ENCODE measurements at regions not wholly inside any gene's neighbourhood (a gene's known extent, or its start where the extent isn't known, plus 50 kb on each side); places are given as distances from the start of the nearest gene placed in this dataset.

DNA sequence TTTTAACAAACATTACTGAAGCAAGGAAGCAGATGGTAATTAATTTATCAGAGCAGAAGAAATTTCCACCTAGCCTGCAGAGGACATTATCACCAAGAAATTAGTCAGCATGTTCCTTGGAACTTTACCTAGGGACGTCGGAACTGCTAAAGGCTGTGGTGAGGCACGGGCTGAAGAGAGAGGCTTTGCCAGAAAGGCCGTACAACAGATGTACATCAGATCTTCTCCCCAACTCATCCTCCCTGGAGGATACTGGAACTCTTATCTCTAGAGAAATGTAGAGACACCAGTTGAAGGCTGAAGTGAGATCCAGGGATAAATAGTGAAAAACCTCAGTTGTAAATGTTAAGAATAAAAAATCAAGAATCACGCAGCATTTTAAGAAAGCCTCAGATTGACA lies 257.1 kb downstream of the SAMD5 start:
- DNase-seq: no peak

DNA sequence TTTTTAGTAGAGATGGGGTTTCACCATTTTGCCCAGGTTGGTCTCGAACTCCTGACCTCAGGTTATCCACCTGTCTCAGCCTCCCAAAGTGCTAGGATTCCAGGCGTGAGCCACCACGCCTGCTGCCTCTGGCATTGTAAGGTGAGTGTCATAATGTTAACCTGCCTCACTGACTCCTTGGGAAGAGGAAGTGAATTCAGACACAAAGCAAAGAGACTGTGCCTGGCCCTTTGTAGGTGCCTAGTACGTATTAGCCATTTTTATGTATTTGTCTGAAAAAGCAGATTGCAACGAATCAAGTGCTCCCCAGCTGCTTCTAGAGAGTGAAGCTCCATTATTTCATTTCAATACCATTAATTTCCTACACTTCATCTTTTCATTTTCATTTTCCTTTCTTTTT lies 260.5 kb downstream of the SAMD5 start:
- no peak for DNase-seq

DNA sequence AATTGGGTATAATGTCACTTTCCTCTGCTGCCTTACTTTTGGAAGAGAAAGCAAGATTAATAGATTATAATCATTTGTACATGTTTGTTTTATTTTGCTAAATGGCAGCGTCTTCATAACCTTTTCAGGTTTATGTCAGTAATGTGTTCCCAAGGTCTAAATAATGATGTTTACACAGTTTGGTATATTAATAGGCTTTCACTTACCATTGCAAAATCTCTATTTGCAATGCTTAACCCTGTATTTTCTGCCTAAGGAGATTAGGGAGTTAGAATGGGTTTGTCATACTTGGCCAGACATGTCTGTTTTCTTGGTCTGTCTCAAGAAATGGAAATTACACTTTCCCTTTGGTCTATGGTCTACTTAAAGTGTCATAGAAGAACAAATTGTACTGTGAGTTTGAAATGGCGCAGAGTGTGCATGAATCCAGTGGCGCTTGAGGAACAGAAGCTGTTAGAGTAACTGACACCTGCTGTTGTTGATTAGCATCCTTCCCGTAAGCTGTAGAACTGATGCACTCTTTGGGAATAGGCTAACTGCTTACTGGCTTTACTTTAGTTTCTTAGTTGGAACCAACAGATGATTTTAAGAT lies 261.1 kb downstream of the SAMD5 start:
- DNase-seq: no peak

DNA sequence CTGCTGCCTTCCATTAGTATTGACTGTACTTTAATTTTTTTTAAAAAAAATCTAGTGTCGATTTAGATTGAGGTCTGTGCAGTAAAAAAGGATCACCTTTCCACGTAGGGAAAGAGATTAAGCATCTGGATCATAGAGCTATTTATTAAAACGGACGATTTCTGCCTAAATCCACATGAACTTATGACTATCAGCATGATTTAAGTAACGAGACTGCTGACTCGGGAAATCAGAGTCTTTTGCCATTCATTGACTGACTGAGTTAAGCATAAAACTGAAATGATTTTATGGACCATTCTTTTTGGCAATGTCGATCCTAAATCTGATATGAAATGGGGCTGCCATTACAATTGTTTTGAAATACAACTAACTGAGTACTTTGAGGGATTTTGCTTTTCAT lies 261.7 kb downstream of the SAMD5 start:
- no peak for DNase-seq

DNA sequence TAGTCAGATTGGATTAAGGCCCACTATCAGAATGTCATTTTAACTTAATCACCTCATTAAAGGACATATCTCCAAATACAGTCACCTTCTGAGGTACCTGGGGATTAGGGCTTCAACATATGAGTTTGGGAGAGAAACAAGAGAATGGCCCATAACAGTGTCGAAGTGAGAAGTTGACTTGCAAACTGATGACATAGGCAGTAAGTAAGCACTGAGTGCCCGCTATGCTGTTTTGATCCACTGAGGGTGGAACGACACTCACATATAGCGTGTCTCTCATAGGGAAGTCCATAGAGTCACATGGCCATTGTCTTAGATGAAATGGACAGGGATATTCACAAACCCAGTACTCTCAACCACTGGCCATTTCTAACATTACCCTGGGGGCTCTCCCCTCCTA lies 264.2 kb downstream of the SAMD5 start:
- DNase-seq: no peak

DNA sequence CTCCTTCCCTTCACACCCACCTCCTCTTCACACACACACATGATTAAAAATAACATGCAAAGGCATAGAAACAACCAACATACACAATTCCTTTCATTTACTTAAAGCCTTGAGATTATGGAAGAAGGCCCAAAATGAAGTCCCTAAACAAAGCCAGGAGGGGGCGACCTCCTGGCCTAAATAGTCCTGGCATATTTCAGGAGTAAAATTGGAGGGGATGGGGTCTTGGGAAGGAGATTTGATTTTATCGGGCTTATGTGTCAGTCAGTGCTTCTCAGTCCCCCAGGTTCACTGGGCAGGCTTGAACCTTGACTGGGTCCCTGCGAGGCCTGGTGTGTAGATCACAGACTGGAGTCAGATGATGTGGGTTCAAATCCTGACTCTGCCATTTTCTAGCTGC lies 266.4 kb downstream of the SAMD5 start:
- DNase-seq: no peak

DNA sequence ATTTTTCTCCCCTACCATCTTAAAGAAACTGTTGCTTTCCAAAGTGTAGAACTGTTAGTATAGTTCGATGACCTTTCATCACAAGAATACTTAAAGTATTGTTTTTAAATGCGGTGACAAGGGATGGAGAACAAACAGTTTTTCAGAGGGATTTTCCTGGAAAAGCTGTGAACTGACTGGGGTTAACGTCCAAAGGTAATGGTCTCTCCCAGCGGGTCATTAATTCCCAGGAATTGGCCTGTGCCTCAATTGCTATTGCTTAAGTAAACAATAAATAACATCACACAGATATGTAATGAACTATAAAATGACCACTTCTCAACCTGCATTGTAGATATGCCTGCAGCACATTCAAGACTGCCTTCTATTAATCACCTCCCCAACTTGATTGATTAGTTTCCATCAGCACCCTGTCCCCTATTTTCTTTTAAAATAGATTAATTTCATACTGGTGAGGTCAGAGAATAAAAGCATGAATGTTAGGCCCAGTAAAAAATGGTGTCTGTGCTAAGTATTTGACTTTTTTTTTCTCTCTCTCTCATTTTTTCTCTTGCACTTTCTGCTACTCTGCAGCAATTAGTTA lies 268.2 kb downstream of the SAMD5 start:
- DNase-seq: no peak

DNA sequence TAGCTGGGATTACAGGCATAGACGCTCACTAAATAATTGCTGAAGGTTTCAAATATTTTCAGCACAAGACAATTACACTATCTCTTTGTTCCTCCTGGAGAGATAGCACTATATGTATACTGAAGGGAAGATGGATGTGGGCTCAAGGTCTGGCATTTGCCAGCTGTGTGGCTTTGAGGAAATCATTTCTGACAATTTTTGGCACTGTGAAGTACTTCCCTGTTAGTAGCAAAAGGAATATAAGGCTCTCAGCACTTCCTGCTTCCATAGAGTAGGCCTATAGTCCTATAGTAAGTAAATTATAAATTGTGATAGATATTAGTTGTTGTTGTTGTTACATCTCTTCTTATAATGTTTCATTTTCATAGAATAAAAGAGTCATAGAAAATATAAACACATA lies 271.1 kb downstream of the SAMD5 start:
- DNase-seq: no peak

DNA sequence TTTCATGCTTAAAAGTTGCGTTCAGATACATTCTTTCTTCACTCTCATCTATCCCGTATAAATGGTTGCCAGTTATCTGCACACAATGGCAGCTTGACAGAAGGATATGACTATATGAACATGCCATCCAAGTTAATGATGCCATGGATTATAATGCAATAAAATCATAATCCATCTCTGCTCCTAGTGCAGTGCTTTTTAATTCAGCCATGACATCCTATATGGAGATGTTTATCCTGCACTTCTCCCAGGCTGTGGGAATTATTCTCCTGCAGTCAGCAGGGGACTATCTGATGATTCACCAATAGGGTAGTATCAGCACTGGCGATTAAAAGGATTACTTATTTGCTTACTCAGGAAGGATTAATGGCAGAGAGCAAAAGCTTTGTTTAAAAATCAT lies 273.8 kb downstream of the SAMD5 start:
- no peak for DNase-seq

DNA sequence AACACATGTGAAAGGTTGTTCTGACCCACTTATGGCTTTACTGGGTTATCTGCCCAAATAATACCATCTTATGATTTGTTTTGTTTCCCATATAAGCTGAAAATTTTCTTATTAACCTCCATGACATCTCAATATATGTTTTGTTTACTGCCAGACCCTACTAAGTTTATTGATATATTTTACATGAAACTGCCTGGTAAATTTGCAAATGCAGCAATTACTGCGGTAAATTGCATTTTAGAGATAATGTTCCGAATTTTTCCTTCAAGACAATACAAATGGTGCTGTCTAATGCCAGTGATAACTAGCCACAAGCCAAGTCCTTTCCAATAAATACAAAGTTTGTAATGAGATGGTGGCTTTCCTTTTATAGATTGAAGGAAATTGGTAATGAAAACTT lies 275.9 kb downstream of the SAMD5 start:
- no peak for DNase-seq

DNA sequence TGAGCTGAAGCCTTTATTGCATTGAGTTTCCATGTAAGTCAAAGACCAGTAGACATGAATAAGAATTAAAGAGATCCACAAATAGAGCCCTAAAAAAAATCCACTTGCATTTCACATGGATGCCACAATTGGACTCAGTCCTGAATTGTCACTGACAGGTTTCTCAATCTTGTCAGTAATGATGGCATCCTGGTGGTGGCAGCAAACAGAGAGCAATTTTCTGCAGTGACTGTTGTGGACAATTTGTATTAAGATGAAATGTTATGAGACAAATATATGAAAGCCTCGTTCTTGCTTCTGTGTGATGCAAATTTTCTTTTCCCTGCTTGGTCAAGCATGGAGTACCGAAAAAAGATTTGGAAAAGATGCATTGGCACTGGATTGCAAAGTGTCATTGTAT lies 278.9 kb downstream of the SAMD5 start:
- no peak for DNase-seq

DNA sequence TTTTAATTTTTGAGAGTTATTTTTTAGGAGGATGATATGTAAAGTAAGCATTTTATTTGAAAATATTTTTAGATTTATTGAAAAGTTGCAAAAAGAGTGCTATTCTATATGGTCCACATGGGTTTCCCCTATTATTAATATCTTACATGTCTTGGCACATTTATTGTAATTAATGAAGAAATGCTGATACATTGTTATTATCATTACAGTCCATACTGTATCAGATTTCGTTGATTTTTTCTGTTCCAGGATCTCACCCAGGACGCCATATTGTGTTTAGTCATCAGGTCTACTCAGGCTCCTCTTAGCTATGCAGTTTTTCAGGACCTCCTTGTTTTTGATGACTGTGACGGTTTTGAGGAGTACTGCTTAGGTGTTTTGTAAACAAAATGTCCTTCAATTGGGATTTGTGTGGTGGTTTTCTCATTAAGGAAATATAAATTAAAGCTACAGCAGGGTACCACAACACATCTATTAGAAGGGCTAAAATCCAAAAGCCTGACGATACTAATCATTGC lies 281.0 kb downstream of the SAMD5 start:
- DNase-seq: no peak

DNA sequence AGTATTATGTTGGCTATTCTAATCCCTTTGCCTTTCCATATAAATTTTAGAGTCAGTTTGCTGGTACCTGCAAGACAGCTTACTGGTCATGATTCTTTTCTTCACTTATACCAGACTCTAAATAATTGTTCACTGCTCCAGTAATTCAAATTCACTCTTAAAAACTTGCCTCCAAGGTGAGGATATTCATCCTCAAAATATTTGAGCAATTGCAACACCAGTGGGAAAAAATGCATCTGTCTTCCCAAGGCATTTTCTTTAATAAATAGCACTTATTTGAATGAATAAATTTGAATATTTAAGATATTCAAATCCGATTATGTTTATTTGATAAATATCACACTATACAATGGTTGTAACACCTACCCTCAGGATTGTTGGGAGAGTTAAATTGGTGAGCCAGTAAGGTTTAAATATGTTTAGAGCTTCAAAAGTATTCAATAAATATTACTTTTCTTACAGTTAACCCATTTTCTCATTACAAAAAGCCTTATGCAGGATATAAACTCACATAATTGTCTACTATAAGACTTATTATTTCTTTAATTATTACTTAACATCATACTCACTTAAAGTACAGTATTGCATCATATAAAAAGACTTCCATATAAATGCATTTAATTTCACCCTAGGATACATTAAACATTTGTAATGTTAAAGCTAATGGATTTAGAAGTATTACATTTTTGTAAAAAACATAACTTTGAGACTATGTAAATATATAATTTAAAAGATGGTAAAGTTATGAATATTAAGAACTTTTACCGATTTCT lies 285.6 kb downstream of the SAMD5 start:
- DNase-seq: no peak

DNA sequence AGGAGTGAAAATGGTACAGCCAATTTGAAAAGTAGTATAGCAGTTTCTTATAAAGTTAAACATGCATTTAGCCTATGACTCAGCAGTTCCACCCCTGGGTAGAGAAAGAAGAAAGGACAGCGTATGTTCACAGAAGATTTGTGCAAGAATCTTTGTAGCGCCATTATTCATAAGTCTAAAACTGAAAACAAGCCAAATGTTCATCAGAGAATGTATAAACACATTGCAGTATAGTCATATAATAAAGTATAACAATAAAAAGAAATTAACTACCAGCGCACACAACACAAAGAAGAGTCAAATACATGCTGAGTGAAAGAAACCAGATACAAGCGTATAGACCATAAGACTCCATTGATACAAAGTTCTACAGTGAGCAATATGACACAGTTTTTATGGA lies 294.0 kb downstream of the SAMD5 start:
- no peak for DNase-seq

DNA sequence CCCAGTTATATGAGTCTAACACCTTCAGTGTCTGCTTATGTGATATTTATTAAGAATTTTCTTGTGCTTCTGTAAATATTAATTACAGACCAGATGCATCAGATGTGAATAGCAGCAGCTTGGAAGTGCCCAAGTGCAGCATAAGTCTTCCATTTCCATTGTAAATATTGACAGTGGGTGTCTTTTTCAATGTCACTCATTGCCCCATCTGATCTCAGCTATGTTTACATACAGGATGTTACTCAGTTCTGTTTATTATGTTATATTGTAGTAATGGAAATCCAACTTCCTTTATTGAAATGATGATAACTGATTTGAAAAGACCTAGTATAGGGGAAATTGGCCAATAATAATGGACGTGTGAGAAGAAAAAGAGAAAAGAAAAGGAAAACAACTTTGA lies 296.7 kb downstream of the SAMD5 start:
- DNase-seq: no peak

DNA sequence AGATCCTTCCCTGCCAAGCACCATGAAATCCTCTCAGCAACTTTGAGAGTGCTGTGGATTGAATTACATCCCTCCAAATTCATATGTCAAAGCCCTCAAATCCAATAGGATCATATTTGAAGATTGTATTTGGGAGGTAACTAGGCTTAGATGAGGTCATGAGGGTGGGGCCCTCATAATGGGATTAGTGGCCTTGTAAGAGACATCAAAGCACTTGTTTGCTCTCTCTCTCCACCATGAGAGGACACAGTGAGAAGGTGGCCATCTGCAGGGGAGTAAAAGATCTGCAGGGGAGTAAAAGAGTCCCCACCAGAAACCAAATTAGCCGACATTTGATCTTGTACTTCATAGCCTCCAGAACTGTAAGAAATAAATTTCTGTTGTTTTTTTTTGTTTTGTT lies 298.2 kb downstream of the SAMD5 start:
- no peak for DNase-seq

DNA sequence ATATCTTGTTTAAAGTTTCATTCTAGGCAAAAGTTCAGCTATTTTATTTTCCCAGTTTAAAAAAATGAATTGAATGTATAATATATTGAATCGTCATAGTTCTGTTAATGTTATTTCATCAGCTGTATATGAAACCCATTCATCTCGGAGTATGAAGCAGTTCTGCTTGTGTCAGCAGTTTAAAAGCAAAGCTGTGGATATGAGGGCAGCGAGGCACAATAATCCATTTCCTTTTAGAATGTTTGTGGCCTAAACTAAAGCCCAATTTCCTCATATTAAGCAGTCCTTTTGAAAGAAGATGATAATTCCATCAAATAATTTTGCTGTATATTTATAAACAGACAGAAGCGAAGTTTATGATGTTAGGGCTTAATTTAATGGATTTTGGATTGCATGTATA lies 300.1 kb downstream of the SAMD5 start:
- DNase-seq: no peak

DNA sequence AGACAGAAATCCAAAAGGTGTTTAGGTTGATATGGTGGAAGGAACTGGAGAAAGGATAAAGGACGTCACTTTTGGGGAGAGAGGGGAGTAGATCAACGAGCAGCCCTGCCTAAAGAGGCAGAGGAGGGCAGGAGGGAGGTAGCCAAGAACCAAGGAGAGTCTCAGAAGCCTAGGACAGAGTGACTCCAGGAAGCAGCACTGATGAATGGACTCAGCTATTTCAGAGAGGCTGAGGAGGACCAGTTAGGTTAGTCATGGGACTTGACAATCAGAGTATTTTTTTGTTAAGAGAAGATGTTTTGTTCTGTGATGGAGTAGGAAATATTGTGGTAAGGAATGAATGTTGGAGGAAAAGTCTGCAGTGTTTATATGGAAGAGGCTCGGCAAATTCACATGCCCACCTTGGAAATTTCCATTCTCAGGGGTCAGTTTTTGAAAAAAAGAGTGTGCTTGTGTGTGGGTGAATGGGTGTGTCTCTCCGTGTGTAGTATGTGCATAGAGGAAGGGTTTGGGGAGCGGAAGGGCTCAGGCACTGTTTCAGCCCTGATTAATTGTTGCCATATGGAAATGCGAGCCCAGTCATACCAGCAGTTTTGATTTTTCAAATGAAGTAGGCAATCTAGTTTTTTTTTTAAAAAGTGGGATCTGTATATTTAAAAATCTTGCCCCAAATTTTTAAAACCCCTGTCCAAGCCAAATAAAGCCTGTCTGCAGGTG lies 303.6 kb downstream of the SAMD5 start:
- DNase-seq: no peak

DNA sequence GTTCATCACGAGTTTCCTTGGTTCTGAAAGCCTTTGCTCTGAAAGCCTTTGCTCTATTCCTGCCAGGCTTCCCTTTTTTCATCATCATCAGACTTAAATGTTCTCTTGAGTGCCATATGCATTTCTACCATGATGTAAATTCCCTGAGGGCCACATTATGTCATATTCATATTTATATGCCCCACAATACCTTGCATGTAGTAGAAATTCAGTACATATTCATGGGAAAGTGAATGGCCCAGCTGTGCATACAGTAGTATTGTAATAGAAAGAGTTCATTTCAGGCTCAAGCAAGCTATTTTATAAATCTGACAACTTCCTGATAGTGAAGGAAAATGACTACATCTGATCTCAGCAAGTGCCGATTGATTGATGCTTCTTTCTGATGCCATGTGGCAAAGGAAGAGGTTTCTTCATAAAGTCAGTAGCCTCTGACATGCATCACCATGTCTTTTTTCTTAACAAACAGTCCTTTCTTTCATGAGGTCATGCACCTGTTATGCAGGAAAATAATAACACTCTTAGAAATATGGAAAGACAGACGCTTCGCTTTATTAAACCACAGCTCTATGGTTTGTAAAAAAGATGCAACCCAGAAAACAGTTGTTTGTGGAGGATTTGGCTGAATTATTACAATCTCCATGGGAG lies 308.7 kb downstream of the SAMD5 start:
- DNase-seq: no peak

DNA sequence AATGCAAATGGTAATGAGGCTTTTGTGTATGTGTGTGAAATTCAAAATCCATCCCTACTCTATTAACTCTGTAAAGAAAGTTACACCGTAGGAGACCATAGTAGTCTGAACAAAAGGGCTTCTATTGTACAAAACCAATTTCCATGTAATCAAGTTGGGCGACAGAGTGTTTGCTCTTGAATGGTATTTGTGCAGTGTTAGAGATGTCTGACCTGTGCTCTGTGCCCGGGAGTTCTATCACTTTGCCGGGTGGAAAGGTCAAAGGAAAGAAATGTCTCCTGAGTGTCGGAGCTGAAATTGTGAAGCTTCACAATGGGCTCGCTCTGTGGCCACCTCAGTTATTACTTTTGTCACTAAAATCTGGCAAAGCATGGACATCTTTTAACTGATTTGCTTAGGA lies 312.0 kb downstream of the SAMD5 start:
- DNase-seq: no peak

DNA sequence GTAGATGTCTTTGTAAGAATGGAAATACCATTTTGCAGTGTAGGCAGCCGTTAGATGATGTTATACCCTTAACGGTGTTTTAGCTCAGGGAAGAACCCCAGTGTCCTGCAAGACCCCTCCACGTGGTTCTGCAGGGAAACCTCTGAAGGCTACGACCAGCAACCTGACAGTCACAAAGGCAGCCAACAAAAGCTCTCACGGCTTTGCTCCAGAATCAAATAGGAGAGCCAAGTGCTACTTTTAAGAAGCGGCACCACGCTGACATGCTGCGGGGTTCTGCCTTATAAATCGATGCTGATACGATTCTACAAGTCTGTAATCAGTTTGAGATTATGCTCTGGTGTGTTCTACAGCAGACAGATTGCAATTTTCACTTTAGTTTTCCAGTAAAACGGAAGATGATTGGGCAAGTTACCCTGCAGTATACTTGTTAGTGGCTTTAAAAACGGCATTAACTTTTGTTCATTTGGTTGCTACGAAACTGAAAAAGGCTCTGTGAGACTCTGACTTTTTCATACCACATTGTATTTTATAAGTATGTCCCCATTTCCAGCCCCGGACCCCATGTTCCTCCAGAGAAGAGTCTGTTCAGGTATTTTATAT lies 312.9 kb downstream of the SAMD5 start:
- DNase-seq: no peak

DNA sequence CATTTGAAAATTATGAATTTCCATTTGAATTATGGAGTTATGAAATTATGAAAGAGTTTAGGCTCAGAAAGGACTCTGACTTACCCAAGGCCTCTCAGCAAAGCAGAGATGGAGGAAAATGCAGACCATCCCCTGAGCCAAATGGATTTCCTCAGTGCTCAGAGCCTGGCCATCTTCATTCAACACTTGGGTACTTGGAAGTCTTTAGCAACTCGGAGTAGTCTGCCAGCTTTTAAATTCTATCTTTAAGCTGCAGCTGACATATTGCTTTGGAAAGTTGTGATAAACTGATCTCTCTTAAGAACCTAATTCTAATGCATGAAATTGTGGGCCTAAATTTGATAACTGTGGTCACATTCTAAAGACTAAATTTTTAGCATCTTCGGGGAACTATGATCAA lies 315.4 kb downstream of the SAMD5 start:
- no peak for DNase-seq

DNA sequence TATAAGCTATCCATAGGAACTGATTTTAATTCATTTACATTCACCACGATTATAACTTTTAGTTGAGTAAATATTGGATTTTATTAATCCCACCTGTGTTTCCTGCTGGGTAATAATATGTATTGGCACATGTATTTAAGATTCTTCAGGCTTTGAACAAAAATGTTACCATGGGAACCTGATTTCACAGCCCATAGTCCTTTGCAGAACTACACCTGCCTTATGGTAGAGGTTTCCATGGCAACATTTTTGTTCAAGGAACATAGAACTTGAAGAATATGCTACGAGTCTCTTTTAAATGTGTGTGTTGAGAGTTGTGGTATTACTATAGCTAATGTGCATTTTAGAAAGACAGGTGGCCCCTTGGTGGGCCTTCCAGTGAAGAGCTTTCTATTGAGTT lies 317.4 kb downstream of the SAMD5 start:
- DNase-seq: no peak

Data from activated CD4-positive, alpha-beta T cell treated with anti-CD3 and anti-CD28 coated beads for 48 hours (primary cell).